ENCODE measurements at regions not wholly inside any gene's neighbourhood (a gene's known extent, or its start where the extent isn't known, plus 50 kb on each side); places are given as distances from the start of the nearest gene placed in this dataset.

DNA sequence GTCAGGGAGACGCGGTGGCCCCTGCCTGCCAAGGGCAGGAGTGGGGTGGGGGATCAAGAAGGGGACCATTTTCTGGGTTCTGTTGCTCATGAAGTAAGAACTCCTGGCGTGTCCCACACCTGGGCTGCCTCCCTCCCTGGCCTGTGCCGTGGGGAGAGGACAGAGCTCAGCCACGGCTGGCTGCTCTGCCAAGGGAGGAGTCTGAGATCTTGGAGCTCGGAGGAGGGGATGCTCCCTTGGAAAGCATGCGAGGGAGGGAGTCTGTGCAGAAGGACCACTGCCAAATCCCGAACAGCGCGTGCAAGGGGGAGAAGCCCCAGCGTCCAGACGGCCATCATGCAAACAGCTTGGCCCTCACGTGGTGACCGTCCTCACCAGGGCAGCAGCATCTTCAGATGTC, 64.2 kb upstream of the ZNF469 start:
- H3K4me2 ChIP-seq (ENCODE audit: low read length): no peak overlapping the region
- H3K4me3 ChIP-seq (ENCODE audit: insufficient read depth, low read depth, low read length): no peak overlapping the region
- no peaks in the 10 kb centered on the region for H4K20me1 ChIP-seq (ENCODE audit: insufficient read depth, low read length)
- no peak overlapping the region for H3K9ac ChIP-seq (ENCODE audit: low read length)
- no peak overlapping the region for H3K27ac Mint-ChIP-seq (ENCODE audit: unreplicated experiment)
- no peaks in the 10 kb centered on the region for H3K36me3 ChIP-seq (ENCODE audit: insufficient read depth, low read length)
- peaks cover 6% of the 10 kb centered on the region for H3K4me1 Mint-ChIP-seq (ENCODE audit: low read depth, unreplicated experiment)
- no peak overlapping the region for H3K27ac ChIP-seq (ENCODE audit: low read depth, low read length)
- H3K4me3 Mint-ChIP-seq (ENCODE audit: unreplicated experiment): no peak overlapping the region
- peaks cover 23% of the 10 kb centered on the region for H3K4me1 ChIP-seq (ENCODE audit: insufficient read depth, low read length)
- peaks cover 4% of the 10 kb centered on the region for H3K36me3 Mint-ChIP-seq (ENCODE audit: low read depth, unreplicated experiment)
- TF ChIP-seq EZH2 (IDR thresholded peaks at IDR 0.05; ENCODE audit: insufficient read depth, low read length): no peak
- H3K9me3 ChIP-seq (ENCODE audit: insufficient read depth, low read depth, low read length): peaks cover 6% of the 10 kb centered on the region
- no peaks in the 10 kb centered on the region for H3K27me3 ChIP-seq (ENCODE audit: insufficient read depth, low read length)
- FAIRE-seq: no peak
- H2AFZ ChIP-seq (ENCODE audit: low read depth, low read length): no peak overlapping the region
- H3K79me2 ChIP-seq (ENCODE audit: insufficient read depth, low read length): no peaks in the 10 kb centered on the region
- H3K27me3 Mint-ChIP-seq (ENCODE audit: low read depth, unreplicated experiment): peaks cover 6% of the 10 kb centered on the region
- no peak for DNase-seq (ENCODE audit: low read depth)
- peaks cover 5% of the 10 kb centered on the region for H3K9me3 Mint-ChIP-seq (ENCODE audit: unreplicated experiment)

DNA sequence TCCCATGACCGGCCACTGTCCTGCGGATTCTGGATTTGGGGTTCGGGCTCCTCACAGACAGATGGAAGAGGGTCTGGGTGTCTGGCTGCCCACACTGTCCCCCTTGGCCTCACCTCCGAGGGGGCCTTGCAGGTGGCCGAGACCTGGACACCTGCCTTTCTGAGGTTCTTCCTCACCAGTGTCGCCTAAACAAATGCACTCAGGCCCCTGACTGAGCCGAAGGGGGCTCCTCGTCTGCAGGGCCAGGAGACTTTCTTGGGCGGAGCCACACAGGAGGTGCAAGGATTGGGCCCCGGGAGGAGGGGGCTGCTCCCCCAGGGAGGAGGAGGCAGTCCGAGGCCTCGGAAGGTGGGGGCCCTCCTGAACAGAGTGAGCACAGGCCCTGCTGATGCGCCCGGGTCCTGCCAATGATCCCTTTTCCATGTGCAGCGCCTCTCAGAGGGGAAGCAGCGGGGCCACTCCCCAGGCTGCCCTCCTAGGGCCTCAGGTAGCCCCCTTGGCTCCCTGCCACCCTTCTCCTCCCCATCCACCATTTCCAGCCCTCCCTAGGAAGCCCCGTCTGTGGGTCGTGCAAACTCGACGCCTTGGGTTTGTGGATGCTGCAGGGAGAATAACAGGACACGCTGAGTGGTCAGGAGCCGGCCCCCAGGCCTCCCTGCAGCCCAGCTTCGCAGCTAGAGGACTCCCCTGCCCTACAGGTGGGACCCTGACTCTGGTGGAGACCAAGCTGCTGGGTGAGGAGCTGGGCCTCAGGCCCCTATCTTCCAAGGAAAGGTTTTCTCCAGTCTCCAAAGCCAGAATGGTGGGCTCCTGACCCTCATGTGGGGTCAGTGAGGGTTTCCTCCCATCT, 63.4 kb upstream of the ZNF469 start:
- peaks cover 6% of the 10 kb centered on the region for H3K9me3 ChIP-seq (ENCODE audit: insufficient read depth, low read depth, low read length)
- no peak overlapping the region for H3K4me2 ChIP-seq (ENCODE audit: low read length)
- no peaks in the 10 kb centered on the region for H4K20me1 ChIP-seq (ENCODE audit: insufficient read depth, low read length)
- H3K36me3 ChIP-seq (ENCODE audit: insufficient read depth, low read length): no peaks in the 10 kb centered on the region
- no peaks in the 10 kb centered on the region for H3K27me3 ChIP-seq (ENCODE audit: insufficient read depth, low read length)
- no peak overlapping the region for H3K9ac ChIP-seq (ENCODE audit: low read length)
- H3K36me3 Mint-ChIP-seq (ENCODE audit: low read depth, unreplicated experiment): peaks cover 4% of the 10 kb centered on the region
- no peaks in the 10 kb centered on the region for H3K79me2 ChIP-seq (ENCODE audit: insufficient read depth, low read length)
- H3K27ac ChIP-seq (ENCODE audit: low read depth, low read length): no peak overlapping the region
- no peak overlapping the region for H3K27ac Mint-ChIP-seq (ENCODE audit: unreplicated experiment)
- peaks cover 5% of the 10 kb centered on the region for H3K9me3 Mint-ChIP-seq (ENCODE audit: unreplicated experiment)
- H2AFZ ChIP-seq (ENCODE audit: low read depth, low read length): no peak overlapping the region
- peaks cover 6% of the 10 kb centered on the region for H3K27me3 Mint-ChIP-seq (ENCODE audit: low read depth, unreplicated experiment)
- H3K4me3 ChIP-seq (ENCODE audit: insufficient read depth, low read depth, low read length): no peak overlapping the region
- DNase-seq (ENCODE audit: low read depth) (no peak), FAIRE-seq (no peak)
- no peak overlapping the region for H3K4me3 Mint-ChIP-seq (ENCODE audit: unreplicated experiment)
- TF ChIP-seq, protein P1, sequence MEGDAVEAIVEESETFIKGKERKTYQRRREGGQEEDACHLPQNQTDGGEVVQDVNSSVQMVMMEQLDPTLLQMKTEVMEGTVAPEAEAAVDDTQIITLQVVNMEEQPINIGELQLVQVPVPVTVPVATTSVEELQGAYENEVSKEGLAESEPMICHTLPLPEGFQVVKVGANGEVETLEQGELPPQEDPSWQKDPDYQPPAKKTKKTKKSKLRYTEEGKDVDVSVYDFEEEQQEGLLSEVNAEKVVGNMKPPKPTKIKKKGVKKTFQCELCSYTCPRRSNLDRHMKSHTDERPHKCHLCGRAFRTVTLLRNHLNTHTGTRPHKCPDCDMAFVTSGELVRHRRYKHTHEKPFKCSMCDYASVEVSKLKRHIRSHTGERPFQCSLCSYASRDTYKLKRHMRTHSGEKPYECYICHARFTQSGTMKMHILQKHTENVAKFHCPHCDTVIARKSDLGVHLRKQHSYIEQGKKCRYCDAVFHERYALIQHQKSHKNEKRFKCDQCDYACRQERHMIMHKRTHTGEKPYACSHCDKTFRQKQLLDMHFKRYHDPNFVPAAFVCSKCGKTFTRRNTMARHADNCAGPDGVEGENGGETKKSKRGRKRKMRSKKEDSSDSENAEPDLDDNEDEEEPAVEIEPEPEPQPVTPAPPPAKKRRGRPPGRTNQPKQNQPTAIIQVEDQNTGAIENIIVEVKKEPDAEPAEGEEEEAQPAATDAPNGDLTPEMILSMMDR (IDR thresholded peaks at IDR 0.05; ENCODE audit: insufficient read depth, low read depth, low read length): no peak
- TF ChIP-seq EZH2 (IDR thresholded peaks at IDR 0.05; ENCODE audit: insufficient read depth, low read length): no peak
- peaks cover 6% of the 10 kb centered on the region for H3K4me1 Mint-ChIP-seq (ENCODE audit: low read depth, unreplicated experiment)
- H3K4me1 ChIP-seq (ENCODE audit: insufficient read depth, low read length): peaks cover 23% of the 10 kb centered on the region

DNA sequence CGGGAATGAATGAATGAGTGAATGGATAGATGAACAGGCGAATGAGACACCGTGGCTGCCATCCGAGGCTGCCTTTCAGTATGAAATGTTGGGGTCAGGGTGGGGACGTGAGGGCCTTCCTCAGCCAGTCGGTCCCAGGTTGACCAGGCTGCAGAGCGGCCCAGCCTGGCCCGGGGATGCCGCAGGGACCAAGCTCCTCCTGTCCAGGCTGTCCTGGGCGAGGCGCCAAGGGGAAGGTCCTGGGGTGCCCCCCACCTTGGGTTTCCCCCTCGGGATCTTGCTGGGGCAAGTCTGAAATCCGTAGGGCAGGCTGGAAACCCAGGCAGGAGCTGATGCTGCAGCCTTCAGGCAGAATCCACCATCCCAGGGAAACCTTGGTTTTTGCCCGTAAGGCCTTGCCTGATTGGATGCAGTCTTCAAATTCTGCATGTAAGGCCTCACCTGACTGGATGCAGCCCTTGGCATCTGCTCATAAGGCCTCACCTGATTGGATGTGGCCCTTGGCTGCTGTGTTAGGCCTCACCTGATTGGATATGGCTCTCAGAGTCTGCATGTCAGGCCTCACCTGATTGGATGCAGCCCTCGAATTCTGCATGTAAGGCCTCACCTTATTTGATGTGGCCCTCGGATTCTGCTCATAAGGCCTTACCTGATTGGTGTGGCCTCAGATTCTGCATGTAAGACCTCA, 61.7 kb upstream of the ZNF469 start:
- Mint-ChIP-seq H3K27me3 (ENCODE audit: low read depth, unreplicated experiment) (peaks cover 9% of the 10 kb centered on the region), H3K4me1 (ENCODE audit: low read depth, unreplicated experiment) (peaks cover 6% of the 10 kb centered on the region), H3K27ac (ENCODE audit: unreplicated experiment) (no peak overlapping the region), H3K36me3 (ENCODE audit: low read depth, unreplicated experiment) (peaks cover 6% of the 10 kb centered on the region), H3K4me3 (ENCODE audit: unreplicated experiment) (no peak overlapping the region), H3K9me3 (ENCODE audit: unreplicated experiment) (peaks cover 9% of the 10 kb centered on the region)
- Histone ChIP-seq H3K79me2 (ENCODE audit: insufficient read depth, low read length) (no peaks in the 10 kb centered on the region), H2AFZ (ENCODE audit: low read depth, low read length) (no peak overlapping the region), H3K4me2 (ENCODE audit: low read length) (no peak overlapping the region), H3K4me1 (ENCODE audit: insufficient read depth, low read length) (peaks cover 11% of the 10 kb centered on the region), H4K20me1 (ENCODE audit: insufficient read depth, low read length) (no peaks in the 10 kb centered on the region), H3K4me3 (ENCODE audit: insufficient read depth, low read depth, low read length) (no peak overlapping the region), H3K9ac (ENCODE audit: low read length) (no peak overlapping the region), H3K9me3 (ENCODE audit: insufficient read depth, low read depth, low read length) (peaks cover 6% of the 10 kb centered on the region), H3K36me3 (ENCODE audit: insufficient read depth, low read length) (no peaks in the 10 kb centered on the region), H3K27ac (ENCODE audit: low read depth, low read length) (no peak overlapping the region), H3K27me3 (ENCODE audit: insufficient read depth, low read length) (no peaks in the 10 kb centered on the region)
- DNase-seq (ENCODE audit: low read depth): no peak
- FAIRE-seq: no peak
- TF ChIP-seq, protein P1 (IDR thresholded peaks at IDR 0.05; ENCODE audit: insufficient read depth, low read depth, low read length): no peak
- no peak for TF ChIP-seq EZH2 (IDR thresholded peaks at IDR 0.05; ENCODE audit: insufficient read depth, low read length)
